PC-9 (cell line): ENCODE measurements at regions not wholly inside any gene's neighbourhood (a gene's known extent, or its start where the extent isn't known, plus 50 kb on each side); places are given as distances from the start of the nearest gene placed in this dataset.

Source experiments
- EZH2 ChIP-seq: fragments of 200-600 bp; sonication (generic); IDR thresholded peaks from 2 replicates; pipeline ENCODE4 v1.8.0; 2017; ENCODE audit warnings: antibody characterized with exemption, low read depth
- TF ChIP-seq, protein P1 (sequence below): fragments of 200-600 bp; sonication (generic); conservative IDR thresholded peaks from 2 replicates; pipeline ENCODE4 v1.6.1; 2017; ENCODE audit warnings: mixed run types, antibody characterized with exemption, mild to moderate bottlenecking, moderate library complexity

- TF ChIP-seq EZH2, result no peak
- TF ChIP-seq, protein P1, sequence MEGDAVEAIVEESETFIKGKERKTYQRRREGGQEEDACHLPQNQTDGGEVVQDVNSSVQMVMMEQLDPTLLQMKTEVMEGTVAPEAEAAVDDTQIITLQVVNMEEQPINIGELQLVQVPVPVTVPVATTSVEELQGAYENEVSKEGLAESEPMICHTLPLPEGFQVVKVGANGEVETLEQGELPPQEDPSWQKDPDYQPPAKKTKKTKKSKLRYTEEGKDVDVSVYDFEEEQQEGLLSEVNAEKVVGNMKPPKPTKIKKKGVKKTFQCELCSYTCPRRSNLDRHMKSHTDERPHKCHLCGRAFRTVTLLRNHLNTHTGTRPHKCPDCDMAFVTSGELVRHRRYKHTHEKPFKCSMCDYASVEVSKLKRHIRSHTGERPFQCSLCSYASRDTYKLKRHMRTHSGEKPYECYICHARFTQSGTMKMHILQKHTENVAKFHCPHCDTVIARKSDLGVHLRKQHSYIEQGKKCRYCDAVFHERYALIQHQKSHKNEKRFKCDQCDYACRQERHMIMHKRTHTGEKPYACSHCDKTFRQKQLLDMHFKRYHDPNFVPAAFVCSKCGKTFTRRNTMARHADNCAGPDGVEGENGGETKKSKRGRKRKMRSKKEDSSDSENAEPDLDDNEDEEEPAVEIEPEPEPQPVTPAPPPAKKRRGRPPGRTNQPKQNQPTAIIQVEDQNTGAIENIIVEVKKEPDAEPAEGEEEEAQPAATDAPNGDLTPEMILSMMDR, result no peak
These were observed 73.3 kb upstream of the CACNA1E start for GRCh38 chr1:181409981-181410380.
